H1 (cell line): ENCODE measurements at regions not wholly inside any gene's neighbourhood (a gene's known extent, or its start where the extent isn't known, plus 50 kb on each side); places are given as distances from the start of the nearest gene placed in this dataset.

Source experiments
- YY1 ChIP-seq: IDR thresholded peaks from 2 replicates; pipeline ENCODE4 v1.6.1; 2011; ENCODE audit warnings: low read depth, mild to moderate bottlenecking, low read length
- TF ChIP-seq, protein P1 (sequence below): IDR thresholded peaks from 2 replicates; pipeline ENCODE4 v1.6.1; 2011; ENCODE audit warnings: low read depth, mild to moderate bottlenecking, low read length; ENCODE audit not compliant: insufficient read depth
- TF ChIP-seq, protein P2 (sequence below), 3 experiments: IDR thresholded peaks; 1 replicate in 2 of 3; 2 replicates in 1 of 3; pipeline versions ENCODE4 v1.5.1 to v1.6.1; 2011; ENCODE audit warnings: low read length in 3 of 3, mild to moderate bottlenecking in 3 of 3, inconsistent platforms in 2 of 3, low read depth in 1 of 3, moderate library complexity in 1 of 3; ENCODE audit not compliant: insufficient read depth in 1 of 3; ENCODE audit errors: control extremely low read depth in 1 of 3
- TF ChIP-seq, protein P3 (sequence below): IDR thresholded peaks from 2 replicates; pipeline ENCODE4 v1.6.1; 2012; ENCODE audit warnings: inconsistent platforms

DNA sequence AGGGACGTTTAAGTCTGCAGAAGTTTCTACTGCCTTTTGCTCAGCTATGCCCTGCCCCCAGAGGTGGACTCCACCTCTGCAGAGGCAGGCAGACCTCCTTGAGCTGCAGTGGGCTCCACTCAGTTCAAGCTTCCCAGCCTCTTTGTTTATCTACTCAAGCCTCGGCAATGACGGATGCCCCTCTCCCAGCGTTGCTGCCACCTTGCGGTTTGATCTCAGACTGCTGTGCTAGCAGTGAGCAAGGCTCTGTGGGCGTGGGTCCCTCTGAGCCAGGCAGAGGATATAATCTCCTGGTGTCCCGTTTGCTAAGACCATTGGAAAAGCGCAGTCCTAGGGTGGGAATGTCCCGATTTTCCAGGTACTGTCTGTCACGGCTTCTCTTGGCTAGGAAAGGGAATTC, 2188.5 kb upstream of the WWC1 start (continued):
- TF ChIP-seq, protein P1, sequence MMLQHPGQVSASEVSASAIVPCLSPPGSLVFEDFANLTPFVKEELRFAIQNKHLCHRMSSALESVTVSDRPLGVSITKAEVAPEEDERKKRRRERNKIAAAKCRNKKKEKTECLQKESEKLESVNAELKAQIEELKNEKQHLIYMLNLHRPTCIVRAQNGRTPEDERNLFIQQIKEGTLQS = no peak
- TF ChIP-seq, protein P2, sequence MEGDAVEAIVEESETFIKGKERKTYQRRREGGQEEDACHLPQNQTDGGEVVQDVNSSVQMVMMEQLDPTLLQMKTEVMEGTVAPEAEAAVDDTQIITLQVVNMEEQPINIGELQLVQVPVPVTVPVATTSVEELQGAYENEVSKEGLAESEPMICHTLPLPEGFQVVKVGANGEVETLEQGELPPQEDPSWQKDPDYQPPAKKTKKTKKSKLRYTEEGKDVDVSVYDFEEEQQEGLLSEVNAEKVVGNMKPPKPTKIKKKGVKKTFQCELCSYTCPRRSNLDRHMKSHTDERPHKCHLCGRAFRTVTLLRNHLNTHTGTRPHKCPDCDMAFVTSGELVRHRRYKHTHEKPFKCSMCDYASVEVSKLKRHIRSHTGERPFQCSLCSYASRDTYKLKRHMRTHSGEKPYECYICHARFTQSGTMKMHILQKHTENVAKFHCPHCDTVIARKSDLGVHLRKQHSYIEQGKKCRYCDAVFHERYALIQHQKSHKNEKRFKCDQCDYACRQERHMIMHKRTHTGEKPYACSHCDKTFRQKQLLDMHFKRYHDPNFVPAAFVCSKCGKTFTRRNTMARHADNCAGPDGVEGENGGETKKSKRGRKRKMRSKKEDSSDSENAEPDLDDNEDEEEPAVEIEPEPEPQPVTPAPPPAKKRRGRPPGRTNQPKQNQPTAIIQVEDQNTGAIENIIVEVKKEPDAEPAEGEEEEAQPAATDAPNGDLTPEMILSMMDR (IDR thresholded peaks at IDR 0.05; ENCODE audit: control extremely low read depth in 1 of 3, insufficient read depth in 1 of 3, low read depth in 1 of 3, low read length in 3 of 3) = no peak
- TF ChIP-seq YY1 = no peak
- TF ChIP-seq, protein P3, sequence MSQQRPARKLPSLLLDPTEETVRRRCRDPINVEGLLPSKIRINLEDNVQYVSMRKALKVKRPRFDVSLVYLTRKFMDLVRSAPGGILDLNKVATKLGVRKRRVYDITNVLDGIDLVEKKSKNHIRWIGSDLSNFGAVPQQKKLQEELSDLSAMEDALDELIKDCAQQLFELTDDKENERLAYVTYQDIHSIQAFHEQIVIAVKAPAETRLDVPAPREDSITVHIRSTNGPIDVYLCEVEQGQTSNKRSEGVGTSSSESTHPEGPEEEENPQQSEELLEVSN = no peak
